Fibroblast of the conjunctiva (primary cell): ENCODE measurements at regions not wholly inside any gene's neighbourhood (a gene's known extent, or its start where the extent isn't known, plus 50 kb on each side); places are given as distances from the start of the nearest gene placed in this dataset.

Source experiments
- DNase-seq: peaks from one replicate; pipeline ENCODE4 v3.0.0-alpha.2; 2010; ENCODE audit warnings: low read depth

DNA sequence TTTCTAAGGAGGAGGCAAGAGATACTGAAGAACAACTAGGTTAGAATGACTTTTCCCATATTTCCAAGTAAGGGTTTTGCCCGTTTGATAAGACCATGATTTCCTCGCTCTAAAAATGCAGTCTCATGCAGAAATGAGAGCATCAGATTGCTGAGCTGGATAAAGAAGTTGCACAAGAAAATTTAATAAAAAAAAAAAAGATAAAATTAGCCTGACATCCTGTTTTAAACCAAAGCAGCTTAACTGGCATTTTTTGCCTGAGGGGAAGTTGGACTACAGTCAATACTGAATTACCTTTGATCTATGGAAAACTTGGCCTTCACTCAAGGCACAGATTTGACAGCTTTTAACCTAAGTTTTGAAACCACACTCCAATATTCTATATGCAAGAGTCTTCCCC, 208.4 kb downstream of the GASK1B start:
- no peak for DNase-seq

DNA sequence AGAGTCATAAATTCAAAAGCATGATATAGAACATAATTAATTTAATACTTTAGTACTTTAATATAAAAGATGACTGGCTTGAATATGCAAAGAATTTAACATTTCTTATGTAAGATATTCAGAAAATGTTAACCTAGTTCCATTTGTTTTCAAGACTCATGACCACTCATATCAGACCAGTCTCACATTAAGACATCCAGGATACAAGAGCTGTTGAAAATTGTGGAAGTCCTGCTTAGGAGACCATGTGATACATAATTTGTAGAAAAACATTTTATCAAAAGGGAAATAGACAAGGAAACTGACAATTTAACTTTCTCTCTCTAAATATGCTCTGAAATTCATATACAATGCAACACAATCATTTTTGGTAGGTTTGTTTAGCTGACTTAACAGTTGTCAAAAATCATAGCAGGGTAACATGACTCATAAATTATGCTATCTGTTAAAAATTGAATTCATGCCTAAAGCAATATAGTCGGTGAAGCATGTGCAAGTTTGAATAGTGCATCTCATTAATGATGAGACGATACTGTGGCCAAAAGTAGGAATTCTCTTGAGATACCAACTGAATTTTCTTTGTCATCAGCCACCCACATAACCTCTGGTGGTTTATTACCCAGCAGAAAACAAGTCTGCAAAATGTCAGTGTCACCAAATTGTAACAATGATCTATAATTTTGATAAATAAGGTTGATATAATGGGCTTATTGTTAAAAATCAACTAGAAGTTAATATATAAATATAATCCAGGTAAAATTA, 211.4 kb downstream of the GASK1B start:
- no peak for DNase-seq

DNA sequence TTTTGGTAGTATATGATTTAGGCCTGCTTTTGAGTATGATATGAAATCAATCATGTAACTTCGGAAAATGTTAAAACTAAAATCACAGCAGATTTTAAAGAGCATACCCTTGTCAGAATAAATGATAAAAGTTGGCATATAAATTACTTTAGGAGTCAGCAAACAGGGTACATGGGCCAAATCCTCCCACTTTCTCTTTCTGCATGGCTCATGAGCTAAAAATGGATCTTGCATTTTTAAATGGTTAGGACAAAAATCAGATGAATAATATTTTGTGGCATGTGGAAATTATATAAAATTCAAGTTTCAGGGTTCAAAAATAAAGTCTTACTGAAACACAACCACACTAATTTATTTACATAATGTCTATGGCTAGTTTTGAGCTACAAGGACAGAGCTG, 214.9 kb downstream of the GASK1B start:
- no peak for DNase-seq

DNA sequence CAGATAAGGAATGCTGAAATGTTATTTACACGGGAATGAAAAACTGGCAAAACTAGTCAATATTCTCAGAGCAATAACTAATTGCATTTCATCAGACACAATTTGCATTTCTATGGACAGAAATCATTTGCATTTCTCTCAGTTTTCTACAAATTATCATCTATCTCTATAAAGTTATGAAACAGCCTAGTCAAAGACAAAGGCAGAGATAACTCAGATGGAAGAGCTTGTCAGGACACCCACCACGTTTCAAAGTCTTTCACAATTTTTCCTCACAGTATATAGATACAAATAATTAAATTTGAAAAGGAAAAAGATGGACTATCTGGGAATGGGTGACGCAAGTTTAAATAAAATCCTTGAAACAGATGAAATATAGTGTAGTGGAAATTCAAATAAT, 230.8 kb downstream of the GASK1B start:
- DNase-seq: no peak

DNA sequence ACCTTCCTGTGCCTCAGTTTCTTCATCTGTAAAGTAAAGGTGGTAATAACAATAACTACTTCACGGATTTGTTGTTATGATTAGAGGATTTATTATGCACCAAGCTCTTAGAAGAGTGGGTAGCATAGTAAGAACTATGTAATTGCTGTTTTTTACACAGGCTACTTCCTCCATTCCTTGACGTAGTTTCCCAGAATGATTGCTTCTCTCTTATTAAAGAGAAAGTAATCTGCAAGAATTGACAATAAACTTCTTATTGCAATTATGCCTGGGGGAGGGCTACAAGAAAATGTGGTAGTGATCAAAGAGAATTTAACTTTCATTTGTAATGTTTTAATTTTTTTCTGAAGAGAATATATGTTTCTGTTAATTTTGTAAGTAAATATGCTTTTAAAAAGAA, 238.7 kb downstream of the GASK1B start:
- no peak for DNase-seq

DNA sequence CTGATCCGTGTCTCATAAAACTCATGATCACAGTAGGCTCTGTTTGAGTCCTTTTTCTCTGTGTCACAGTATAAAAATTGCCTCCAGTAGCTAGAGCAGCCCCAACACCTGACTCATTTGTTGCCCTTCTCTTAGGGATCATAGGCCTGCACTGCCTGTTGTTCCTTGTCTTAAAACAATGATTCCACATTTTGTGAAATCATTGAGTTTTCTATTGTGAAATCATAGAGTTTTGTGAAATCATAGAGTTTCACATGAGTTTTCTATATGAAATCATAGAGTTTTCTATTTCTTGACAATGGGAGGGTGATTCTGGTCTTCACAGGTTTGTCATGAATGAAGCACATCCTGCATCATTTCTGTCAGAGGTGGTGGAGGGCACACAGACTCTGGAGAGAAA, 239.9 kb downstream of the GASK1B start:
- no peak for DNase-seq

DNA sequence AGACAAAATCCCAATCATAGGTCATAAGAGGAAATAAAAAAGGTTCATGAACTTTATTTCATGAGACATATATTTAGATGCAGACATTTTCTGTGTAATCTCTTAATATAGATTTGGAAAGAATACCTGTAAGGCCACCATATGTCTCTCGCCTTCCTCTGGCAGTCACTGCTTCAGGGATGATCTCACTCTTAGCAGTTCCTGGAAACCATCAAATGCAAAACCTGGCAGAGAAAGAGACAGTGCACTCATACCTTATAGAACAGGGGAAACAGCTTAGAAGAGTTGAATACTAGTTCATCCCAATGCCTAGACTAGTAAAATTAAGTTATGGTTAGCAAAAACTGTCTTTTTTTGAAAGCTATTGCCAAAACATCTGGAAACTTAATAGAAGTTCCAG, 243.3 kb downstream of the GASK1B start:
- no peak for DNase-seq

DNA sequence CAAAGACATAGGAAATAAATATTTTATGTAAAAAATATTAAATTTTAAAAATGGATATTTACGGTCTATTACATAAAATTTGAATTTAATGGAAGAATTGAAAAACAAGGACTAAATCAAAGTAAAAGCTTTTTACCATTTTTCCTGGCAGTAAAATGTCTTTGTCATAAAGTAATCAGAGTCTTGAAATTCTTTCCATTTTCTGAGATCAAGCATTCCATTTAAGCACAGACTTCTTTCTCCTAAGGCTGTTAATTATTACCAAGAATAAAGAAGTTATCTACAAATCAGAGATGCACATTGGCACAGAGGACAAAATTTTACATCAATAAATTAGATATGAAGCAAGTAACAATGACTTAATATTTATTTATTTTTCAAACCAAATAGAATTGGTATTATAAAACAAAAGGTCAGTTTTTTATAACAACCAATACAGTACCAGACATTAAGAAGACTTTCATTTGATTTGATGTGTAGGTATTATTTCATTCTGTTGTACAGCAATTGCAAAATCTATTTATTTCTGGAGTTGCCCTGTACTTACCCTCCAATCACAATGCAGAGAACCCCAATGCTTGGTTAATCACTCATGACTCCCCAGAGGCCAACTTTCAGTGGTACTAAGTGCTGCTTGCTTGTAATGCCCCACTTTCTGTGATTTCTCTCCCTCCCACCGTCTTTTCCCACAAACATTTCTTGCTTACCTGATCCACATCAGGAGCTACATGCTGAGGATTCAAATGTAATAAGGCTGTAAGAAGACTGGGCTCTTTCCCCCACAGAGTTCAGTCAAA, 254.6 kb downstream of the GASK1B start:
- no peak for DNase-seq

DNA sequence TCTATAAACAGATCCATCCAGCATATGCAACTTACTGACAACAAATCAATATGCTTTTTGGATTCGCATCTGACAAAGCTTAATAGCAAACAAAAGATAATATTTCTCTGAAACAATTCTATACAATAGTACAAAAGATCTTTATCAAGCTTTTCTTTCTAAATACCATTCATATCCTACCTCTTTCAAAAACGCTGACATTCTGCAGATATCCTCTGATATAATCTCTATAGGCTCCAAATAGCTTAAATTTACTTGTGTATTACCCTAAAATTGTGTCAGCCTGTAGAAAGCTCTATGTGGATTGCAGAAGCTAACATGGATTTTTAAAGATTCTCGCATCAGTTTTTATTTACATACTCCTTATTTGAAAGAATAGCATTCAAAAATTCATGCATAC, 260.6 kb downstream of the GASK1B start:
- DNase-seq: no peak

DNA sequence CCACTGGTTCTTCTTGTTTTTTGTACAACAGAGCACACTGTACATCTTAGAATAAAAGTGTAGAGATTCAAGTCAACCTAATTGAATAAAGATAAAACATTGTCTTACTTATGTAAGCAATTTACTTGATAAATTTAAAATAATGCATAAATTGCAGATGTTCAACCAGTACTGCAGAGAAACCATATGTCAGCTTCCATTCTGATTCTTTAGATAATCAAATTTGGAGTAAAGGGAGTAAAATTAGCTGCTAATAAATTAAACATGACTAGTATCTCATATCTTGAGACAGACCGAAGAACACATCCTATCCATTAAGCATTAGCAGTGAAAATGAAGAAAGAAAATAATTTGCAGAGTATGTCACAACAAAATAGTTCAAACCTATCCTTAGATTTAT, 261.2 kb downstream of the GASK1B start:
- DNase-seq: no peak

DNA sequence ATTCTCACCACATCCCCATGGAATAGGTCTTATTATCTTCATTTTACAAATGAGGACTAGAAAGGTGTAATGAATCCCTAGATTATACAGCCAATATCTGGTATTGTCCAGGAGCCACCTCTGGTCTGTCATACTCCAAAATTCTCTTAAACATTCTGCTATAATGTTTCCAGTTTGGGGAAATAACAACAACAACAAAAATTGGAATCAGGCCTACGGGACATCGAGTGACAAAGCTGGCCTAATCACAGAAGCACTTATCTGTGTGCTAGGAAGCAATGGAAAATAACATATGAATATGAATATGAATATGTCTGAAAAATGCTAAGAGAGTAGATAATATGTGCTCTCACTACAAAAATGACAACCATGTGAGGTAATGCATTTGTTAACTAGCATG, 264.1 kb downstream of the GASK1B start:
- DNase-seq: no peak

DNA sequence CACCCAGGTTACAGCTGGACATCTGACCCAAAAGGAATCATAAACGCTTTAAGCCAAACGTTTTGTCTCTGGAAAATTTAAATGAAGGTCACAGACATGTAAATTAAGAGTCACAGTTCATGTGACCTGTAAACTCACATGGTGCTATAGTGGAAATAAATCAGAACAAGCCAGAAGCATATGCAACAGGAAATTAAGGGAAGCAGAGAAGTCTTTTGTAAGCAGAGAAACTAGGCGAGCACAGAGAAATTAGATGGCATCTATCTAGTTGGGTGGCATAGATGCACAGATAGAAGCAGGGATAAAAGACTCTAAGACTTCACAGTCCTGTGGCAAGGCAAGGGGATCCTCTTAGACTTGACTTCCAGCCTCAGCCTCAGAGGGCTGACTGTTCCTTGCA, 264.8 kb downstream of the GASK1B start:
- DNase-seq: no peak

DNA sequence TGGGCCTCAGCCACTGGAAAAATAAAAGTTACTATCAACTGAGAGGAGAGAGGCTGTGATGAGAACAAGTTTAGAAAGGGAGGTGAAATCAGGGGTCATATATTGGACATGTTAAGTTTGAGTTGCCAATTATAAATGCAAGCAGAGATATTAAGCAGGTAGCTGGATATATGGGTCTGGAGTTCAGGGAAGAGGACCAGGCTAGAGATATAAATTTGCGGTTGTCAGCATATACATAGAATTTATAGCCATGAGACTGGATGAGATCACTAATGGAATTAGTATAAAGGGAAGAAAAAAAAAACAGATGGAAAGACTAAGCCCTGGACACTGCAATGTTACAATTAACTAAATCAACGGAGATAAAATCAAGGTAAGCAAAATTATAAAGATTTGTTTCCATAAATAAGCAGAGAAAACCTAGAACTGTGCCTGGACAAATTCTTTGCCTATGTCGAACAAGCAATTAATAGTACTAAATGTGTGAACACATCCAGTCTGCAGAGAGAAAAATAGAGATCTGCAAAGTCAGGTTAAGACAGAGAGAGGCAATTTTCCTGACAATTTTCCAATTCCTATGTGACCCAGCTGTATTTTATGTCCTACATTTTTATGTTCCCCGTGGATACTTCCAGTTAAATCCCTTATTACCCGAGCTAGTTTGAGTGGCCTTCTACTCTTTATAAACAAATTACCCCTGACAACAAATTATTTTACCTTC, 265.4 kb downstream of the GASK1B start:
- DNase-seq: no peak

DNA sequence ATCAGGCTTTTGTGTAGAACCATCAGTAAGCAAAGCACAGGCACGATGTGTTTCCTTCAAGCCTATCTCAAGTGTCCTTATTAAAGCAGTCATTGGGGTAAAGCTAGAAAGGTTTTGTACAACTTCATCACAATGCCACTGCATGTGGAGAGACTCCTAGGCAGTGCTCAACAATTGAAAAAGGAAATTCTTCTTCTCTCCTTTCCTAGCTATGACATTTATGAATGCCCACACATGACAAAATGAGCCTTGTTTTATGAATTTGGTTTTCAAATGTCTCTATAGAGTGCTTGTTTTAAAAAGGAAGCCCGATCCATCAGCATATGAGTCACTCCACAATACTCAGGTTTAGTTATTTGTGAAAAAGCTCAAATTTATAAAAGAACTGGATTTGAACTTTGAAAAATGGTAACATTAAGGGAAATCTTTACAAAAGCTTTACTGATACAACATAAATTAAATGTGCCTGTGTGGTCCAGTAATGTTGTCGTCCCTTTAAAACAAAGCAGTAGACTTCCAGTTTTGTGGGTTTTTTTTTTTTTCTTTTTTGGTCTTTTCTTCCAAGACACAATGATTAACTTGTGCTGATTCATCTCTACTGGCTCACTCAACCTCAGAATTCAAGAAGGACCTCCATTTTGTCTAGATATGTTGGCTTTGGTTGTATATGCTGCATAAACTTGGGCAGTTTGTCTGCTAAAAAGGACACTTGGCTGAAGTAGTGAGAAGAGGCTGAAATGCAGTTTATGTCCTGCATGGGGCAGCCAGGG, 273.8 kb downstream of the GASK1B start:
- no peak for DNase-seq

DNA sequence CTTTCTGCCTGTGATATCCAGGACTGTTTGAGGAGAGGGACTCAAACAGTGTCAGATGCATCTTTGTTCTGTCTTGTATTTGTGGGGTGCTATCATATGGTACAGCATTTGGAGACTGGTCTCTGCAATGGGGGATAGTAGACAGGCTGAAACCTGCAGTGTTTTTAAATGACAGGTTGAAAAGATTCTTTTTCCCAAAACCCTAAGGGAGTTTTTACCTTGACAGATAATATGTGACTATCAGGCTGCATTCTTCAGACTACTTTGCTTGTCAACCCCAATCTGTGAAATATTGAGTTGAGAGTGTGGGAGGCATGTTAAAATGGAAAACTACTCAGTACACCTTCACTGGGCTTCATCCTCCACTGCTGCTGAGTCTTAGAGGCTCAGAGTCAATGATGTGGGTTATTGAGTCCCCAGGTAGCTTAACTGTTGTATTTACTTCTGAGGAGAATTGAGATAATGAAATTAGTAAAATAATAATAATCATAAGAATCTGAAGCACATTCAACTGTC, 274.9 kb downstream of the GASK1B start:
- no peak for DNase-seq

DNA sequence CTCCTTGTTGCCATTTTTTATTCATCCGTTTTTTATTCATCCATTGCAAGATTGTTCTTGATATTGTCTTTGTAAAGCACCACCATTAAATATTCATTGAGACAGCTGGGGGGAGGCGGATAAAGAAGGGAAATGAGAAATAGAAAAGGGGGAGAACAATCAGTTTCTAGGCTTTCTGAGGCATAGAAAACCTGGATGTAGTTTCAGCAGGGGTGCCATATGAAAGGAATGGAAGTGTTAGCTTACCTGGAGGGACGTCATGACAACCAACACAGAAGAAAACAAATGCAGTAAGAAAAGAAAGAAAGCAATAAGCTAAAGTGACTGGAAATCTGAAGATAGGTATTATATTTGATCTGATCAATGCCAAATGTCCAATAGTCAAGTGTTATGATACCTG, 276.1 kb downstream of the GASK1B start:
- no peak for DNase-seq

DNA sequence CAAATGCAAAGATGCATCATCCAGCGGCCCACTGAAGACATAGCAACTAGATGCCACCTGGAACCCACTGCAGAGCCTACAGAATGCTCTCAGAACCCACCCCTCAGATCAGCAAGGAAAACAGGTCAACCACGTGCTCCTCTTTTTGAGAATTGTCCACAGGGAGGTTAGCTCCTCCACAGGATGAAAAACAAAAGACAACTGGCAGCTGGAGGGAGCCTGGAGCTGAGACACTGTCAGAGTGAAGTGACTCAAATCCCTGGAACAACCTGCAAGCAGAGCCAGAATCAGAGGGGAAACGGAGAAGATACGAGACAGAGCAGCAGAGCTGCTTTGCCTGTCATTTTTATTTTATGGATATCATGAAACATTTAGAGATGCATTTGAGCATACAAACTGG, 277.6 kb downstream of the GASK1B start:
- no peak for DNase-seq

DNA sequence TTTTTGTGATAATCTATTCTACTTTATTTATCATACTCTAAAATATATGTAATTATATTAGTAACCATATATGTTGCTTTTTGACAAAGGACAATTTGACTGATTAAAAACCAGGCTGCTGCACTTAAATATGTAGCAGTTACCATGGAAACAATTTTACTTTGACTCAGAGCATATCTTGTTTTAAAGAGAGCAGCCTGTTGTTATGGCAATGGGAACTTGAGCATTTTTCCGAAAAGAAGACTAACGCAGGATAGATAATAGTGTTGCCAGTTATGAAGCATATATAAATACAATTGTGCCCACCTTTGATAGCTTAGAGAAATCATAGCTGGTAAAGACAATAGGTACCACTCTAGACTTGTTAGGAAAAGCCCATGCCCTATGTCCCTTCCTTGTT, 283.0 kb downstream of the GASK1B start:
- no peak for DNase-seq

DNA sequence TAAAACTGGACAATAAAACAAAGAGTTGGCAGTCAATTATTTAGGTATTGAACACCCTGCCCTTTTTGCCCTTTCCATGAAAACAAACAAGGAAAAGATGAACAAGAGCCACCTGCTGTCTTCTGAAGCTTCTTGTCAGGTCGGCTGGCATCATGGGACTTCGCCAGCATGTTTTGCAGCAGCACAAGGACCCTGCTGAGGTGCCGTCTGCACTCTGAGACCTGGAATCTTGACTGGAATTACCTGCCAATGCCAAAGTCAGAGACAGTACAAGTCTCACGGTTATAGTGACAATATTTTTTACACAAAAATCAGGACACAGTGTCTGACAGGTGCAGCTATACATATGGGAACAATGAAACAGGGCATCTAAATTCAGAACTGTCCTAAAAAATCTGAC, 284.5 kb downstream of the GASK1B start:
- DNase-seq: no peak

DNA sequence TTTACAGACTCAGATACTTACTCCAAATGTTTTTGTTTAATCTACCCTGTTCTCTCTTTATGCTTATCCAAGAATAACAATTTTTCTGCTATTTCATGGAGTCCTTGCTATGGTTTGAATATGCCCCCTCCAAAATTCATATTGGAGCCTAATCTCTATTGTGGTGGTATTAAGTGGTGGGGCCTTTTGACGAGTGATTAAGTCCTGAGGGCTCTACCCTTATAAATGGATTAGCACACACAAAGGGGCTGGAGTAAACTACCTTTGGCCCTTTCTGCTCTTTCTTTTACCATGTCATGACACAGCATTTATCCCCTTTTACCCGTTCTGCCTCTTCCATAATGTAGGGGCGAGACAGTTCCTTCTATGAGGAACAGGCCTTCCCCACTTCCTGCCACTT, 285.5 kb downstream of the GASK1B start:
- no peak for DNase-seq

DNA sequence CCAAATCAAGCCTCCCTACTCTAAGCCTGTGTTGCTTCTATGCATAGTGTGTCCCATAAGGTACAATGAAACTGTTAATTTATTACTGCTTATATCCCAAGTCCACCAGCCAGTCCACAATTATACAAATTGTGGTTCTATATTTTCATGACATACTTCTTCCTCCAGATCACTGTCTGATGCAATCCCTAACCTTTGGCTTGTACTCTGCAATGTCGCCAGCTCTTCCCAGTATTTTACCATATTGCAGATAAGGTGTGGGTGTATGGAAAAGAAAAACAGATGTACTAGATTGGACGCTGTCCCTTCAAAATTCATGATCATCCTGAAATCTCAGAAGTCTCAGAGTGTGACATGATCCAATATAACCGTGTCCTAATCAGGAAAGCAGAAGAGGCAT, 286.2 kb downstream of the GASK1B start:
- no peak for DNase-seq

DNA sequence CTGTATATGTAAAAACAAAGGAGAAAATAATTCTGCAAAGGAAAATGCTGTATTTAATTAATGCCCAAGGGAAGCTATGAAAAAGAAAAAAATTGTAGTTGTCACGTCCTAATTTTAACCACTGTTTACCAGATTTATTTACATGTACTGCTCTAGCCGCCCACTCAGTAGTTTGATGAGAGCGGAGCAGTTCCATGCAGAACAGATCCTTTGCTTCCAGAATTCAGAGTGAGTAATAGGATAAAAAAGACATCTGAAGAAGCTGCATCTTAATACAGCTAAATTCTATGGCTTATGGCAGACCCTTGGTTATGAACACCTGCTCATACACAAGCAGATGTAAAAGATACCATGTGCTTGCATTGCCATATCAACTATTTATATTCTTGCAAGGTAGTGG, 287.0 kb downstream of the GASK1B start:
- DNase-seq: no peak
